ENCODE measurements at regions not wholly inside any gene's neighbourhood (a gene's known extent, or its start where the extent isn't known, plus 50 kb on each side); places are given as distances from the start of the nearest gene placed in this dataset.

GRCh38 chr3:99394831-99395778, 243.3 kb upstream of the COL8A1 start:
- no peak for FAIRE-seq
- DNase-seq, result no peak

GRCh38 chr3:99393961-99394360, 244.4 kb upstream of the COL8A1 start:
- Histone ChIP-seq H3K4me1 (ENCODE audit: control insufficient read depth in 2 of 3, insufficient read depth in 2 of 3, low read depth in 1 of 3, low read length in 3 of 3) (no peaks in the 10 kb centered on the region), H3K36me3 (ENCODE audit: control insufficient read depth in 2 of 3, insufficient read depth in 3 of 3, low read length in 3 of 3) (no peaks in the 10 kb centered on the region), H3K27ac (ENCODE audit: low read depth in 2 of 2, low read length in 2 of 2) (no peak overlapping the region), H3K9ac (ENCODE audit: low read length in 3 of 3) (no peak overlapping the region), H3K4me3 (ENCODE audit: low read length in 3 of 3) (no peak overlapping the region), H3K9me3 (ENCODE audit: control insufficient read depth in 2 of 3, insufficient read depth in 1 of 3, low read length in 3 of 3) (peaks cover 0 to 4% (median 0%) of the 10 kb centered on the region in 3 donors), H3K27me3 (ENCODE audit: control insufficient read depth, insufficient read depth, low read length) (no peaks in the 10 kb centered on the region)
- FAIRE-seq (no peak), DNase-seq (no peak)
- TF ChIP-seq CTCF (IDR thresholded peaks at IDR 0.05; ENCODE audit: borderline replicate concordance, extremely low read depth, insufficient read depth), result no peak
- intact Hi-C loops (cut with DNase I), result no loop called here

More at GRCh38 chr3:99394831-99395778, 243.3 kb upstream of the COL8A1 start:
- Histone ChIP-seq H3K9me3 (ENCODE audit: control insufficient read depth in 2 of 3, insufficient read depth in 1 of 3, low read length in 3 of 3) (peaks cover 0 to 4% (median 0%) of the 10 kb centered on the region in 3 donors), H3K27ac (ENCODE audit: low read depth in 2 of 2, low read length in 2 of 2) (no peak overlapping the region), H3K36me3 (ENCODE audit: control insufficient read depth in 2 of 3, insufficient read depth in 3 of 3, low read length in 3 of 3) (no peaks in the 10 kb centered on the region), H3K4me3 (ENCODE audit: low read length in 3 of 3) (no peak overlapping the region), H3K4me1 (ENCODE audit: control insufficient read depth in 2 of 3, insufficient read depth in 2 of 3, low read depth in 1 of 3, low read length in 3 of 3) (no peaks in the 10 kb centered on the region), H3K27me3 (ENCODE audit: control insufficient read depth, insufficient read depth, low read length) (no peaks in the 10 kb centered on the region), H3K9ac (ENCODE audit: low read length in 3 of 3) (no peak overlapping the region)
- intact Hi-C loops (cut with DNase I), result no loop called here
- TF ChIP-seq CTCF (IDR thresholded peaks at IDR 0.05; ENCODE audit: borderline replicate concordance, extremely low read depth, insufficient read depth), result no peak

- Histone ChIP-seq H3K36me3 (ENCODE audit: control insufficient read depth in 2 of 3, insufficient read depth in 3 of 3, low read length in 3 of 3) (no peaks in the 10 kb centered on the region), H3K9me3 (ENCODE audit: control insufficient read depth in 2 of 3, insufficient read depth in 1 of 3, low read length in 3 of 3) (no peaks in the 10 kb centered on the region), H3K4me1 (ENCODE audit: control insufficient read depth in 2 of 3, insufficient read depth in 2 of 3, low read depth in 1 of 3, low read length in 3 of 3) (no peaks in the 10 kb centered on the region), H3K27ac (ENCODE audit: low read depth in 2 of 2, low read length in 2 of 2) (no peak overlapping the region), H3K27me3 (ENCODE audit: control insufficient read depth, insufficient read depth, low read length) (no peaks in the 10 kb centered on the region), H3K4me3 (ENCODE audit: low read length in 3 of 3) (no peak overlapping the region), H3K9ac (ENCODE audit: low read length in 3 of 3) (no peak overlapping the region)
- FAIRE-seq (no peak), DNase-seq (peak in 1 of 5 donors; percentile 3)
- TF ChIP-seq CTCF (IDR thresholded peaks at IDR 0.05; ENCODE audit: borderline replicate concordance, extremely low read depth, insufficient read depth), result no peak
- intact Hi-C loops (cut with DNase I), result no loop called here
Measured at GRCh38 chr3:99388780-99389179, 249.6 kb upstream of the COL8A1 start.

Data from kidney (tissue), 13 donors.